Keratinocyte (primary cell): ENCODE measurements at regions not wholly inside any gene's neighbourhood (a gene's known extent, or its start where the extent isn't known, plus 50 kb on each side); places are given as distances from the start of the nearest gene placed in this dataset.

Experiments used
- DNase-seq: peaks from one replicate; pipeline ENCODE4 v3.0.0-alpha.2; 2011; ENCODE audit warnings: low read depth, missing footprints, low spot score
- FAIRE-seq: peaks from 2 replicates; lab custom pipeline; 2011; peaks lifted over from hg19 to GRCh38; lab: Jason Lieb, UNC
- H2AFZ ChIP-seq: 2 replicates; pipeline ENCODE4 v1.6.0; 2012; ENCODE audit warnings: low read length, control low read depth, inconsistent platforms; ENCODE audit not compliant: control insufficient read depth
- H3K27ac ChIP-seq: 2 replicates; pipeline ENCODE4 v1.5.1; 2011; ENCODE audit warnings: low read length; ENCODE audit not compliant: control insufficient read depth, insufficient read depth
- H3K27me3 ChIP-seq: 3 replicates; pipeline ENCODE4 v1.6.0; 2011; ENCODE audit warnings: low read length; ENCODE audit not compliant: control insufficient read depth, insufficient read depth; ENCODE audit errors: extremely low read depth
- H3K36me3 ChIP-seq, 2 experiments: 2 replicates in 1 of 2; 3 replicates in 1 of 2; pipeline ENCODE4 v1.5.1; 2011; ENCODE audit warnings: low read length in 2 of 2, mild to moderate bottlenecking in 1 of 2; ENCODE audit not compliant: control insufficient read depth in 2 of 2, insufficient read depth in 2 of 2; ENCODE audit errors: extremely low read depth in 1 of 2
- H3K4me1 ChIP-seq: 3 replicates; pipeline ENCODE4 v1.5.1; 2011; ENCODE audit warnings: low read length; ENCODE audit not compliant: control insufficient read depth, insufficient read depth; ENCODE audit errors: extremely low read depth
- H3K4me2 ChIP-seq: 3 replicates; pipeline ENCODE4 v1.6.0; 2011; ENCODE audit warnings: low read depth, low read length; ENCODE audit not compliant: control insufficient read depth, insufficient read depth; ENCODE audit errors: extremely low read depth
- H3K4me3 ChIP-seq, 3 experiments: fragments of 200-600 bp in 1 of 3; sonication (generic) in 1 of 3; 2 replicates in 2 of 3; 3 replicates in 1 of 3; pipeline ENCODE4 v1.5.1; 2011 to 2016; ENCODE audit warnings: low read length in 3 of 3, mild to moderate bottlenecking in 3 of 3, control low read depth in 2 of 3, inconsistent platforms in 1 of 3, low read depth in 1 of 3, mixed read lengths in 1 of 3, mixed run types in 1 of 3, moderate library complexity in 1 of 3; ENCODE audit not compliant: control insufficient read depth in 2 of 3, insufficient read depth in 2 of 3; ENCODE audit errors: extremely low read depth in 1 of 3
- H3K79me2 ChIP-seq: 2 replicates; pipeline ENCODE4 v1.6.0; 2012; ENCODE audit warnings: low read length; ENCODE audit not compliant: control insufficient read depth, insufficient read depth
- H3K9ac ChIP-seq: 3 replicates; pipeline ENCODE4 v1.6.0; 2011; ENCODE audit warnings: low read length; ENCODE audit not compliant: control insufficient read depth, insufficient read depth; ENCODE audit errors: extremely low read depth
- H3K9me1 ChIP-seq: 3 replicates; pipeline ENCODE4 v1.6.0; 2011; ENCODE audit warnings: low read length; ENCODE audit not compliant: control insufficient read depth, insufficient read depth; ENCODE audit errors: extremely low read depth
- H3K9me3 ChIP-seq: 2 replicates; pipeline ENCODE4 v1.5.1; 2012; ENCODE audit warnings: low read depth, low read length; ENCODE audit not compliant: control insufficient read depth
- H4K20me1 ChIP-seq: 3 replicates; pipeline ENCODE4 v1.6.0; 2011; ENCODE audit warnings: low read length; ENCODE audit not compliant: control insufficient read depth, insufficient read depth; ENCODE audit errors: extremely low read depth
- CTCF ChIP-seq, 3 experiments: IDR thresholded peaks in 1 of 3; conservative IDR thresholded peaks in 1 of 3; optimal IDR thresholded peaks in 1 of 3; 2 replicates in 2 of 3; 3 replicates in 1 of 3; pipeline versions ENCODE3 to v1.5.1; 2011; ENCODE audit warnings: low read length in 3 of 3, mild to moderate bottlenecking in 3 of 3, moderate library complexity in 2 of 3, control low read depth in 1 of 3, inconsistent platforms in 1 of 3; ENCODE audit not compliant: insufficient read depth in 2 of 3; ENCODE audit errors: extremely low read depth in 1 of 3
- EZH2 ChIP-seq: IDR thresholded peaks from one replicate; pipeline ENCODE4 v1.6.1; 2012; ENCODE audit warnings: inconsistent platforms, mild to moderate bottlenecking, low read length, moderate library complexity
- dilution Hi-C: fragments of 300-500 bp; cut with MboI; formaldehyde crosslinking; loops from one replicate; pipeline ENCODE4 v1.7.0; 2020; ENCODE audit warnings: low sequenced_read_pairs; ENCODE audit not compliant: extremely low pct_ligation_motif_present

- H3K4me2 ChIP-seq, result no peak overlapping the region
- H3K4me1 ChIP-seq, result no peaks in the 10 kb centered on the region
- H3K9me3 ChIP-seq, result no peaks in the 10 kb centered on the region
- H3K27me3 ChIP-seq, result no peaks in the 10 kb centered on the region
- no peak for DNase-seq
- H4K20me1 ChIP-seq, result no peaks in the 10 kb centered on the region
- no peaks in the 10 kb centered on the region for H3K79me2 ChIP-seq
- peak; percentile 39 for FAIRE-seq
- no peak overlapping the region for H3K9ac ChIP-seq
- TF ChIP-seq CTCF (optimal IDR thresholded peaks at IDR 0.05 in 1 of 3, IDR thresholded peaks at IDR 0.05 in 1 of 3, conservative IDR thresholded peaks at IDR 0.05 in 1 of 3; ENCODE audit: extremely low read depth in 1 of 3, insufficient read depth in 2 of 3, low read length in 3 of 3) (no peak), EZH2 (no peak)
- H3K9me1 ChIP-seq, result no peaks in the 10 kb centered on the region
- no peak overlapping the region for H2AFZ ChIP-seq
- H3K27ac ChIP-seq, result no peak overlapping the region
- dilution Hi-C loops, result no loop called here
- no peak overlapping the region for H3K4me3 ChIP-seq
- H3K36me3 ChIP-seq, result no peaks in the 10 kb centered on the region
These were observed 1056.4 kb downstream of the NTRK3 start for GRCh38 chr15:87200149-87200548.

GRCh38 chr15:87197981-87198380 is 1058.6 kb downstream of the NTRK3 start:
- Histone ChIP-seq H3K9ac (no peak overlapping the region), H3K27ac (no peak overlapping the region), H3K27me3 (no peaks in the 10 kb centered on the region), H4K20me1 (no peaks in the 10 kb centered on the region), H3K9me3 (no peaks in the 10 kb centered on the region), H2AFZ (no peak overlapping the region), H3K4me1 (no peaks in the 10 kb centered on the region), H3K4me3 (no peak overlapping the region), H3K36me3 (no peaks in the 10 kb centered on the region), H3K9me1 (no peaks in the 10 kb centered on the region), H3K79me2 (no peaks in the 10 kb centered on the region), H3K4me2 (no peak overlapping the region)
- no peak for FAIRE-seq
- DNase-seq, result no peak
- TF ChIP-seq EZH2, result no peak
- dilution Hi-C loops, result no loop called here

GRCh38 chr15:87196498-87196897 is 1060.0 kb downstream of the NTRK3 start:
- no peaks in the 10 kb centered on the region for H3K36me3 ChIP-seq
- TF ChIP-seq EZH2 (no peak), CTCF (optimal IDR thresholded peaks at IDR 0.05 in 1 of 3, IDR thresholded peaks at IDR 0.05 in 1 of 3, conservative IDR thresholded peaks at IDR 0.05 in 1 of 3; ENCODE audit: extremely low read depth in 1 of 3, insufficient read depth in 2 of 3, low read length in 3 of 3) (no peak)
- no peaks in the 10 kb centered on the region for H3K4me1 ChIP-seq
- no peaks in the 10 kb centered on the region for H4K20me1 ChIP-seq
- H3K4me2 ChIP-seq, result no peak overlapping the region
- dilution Hi-C loops, result no loop called here
- H3K9ac ChIP-seq, result no peak overlapping the region
- no peak overlapping the region for H2AFZ ChIP-seq
- no peaks in the 10 kb centered on the region for H3K9me1 ChIP-seq
- no peaks in the 10 kb centered on the region for H3K79me2 ChIP-seq
- FAIRE-seq, result no peak
- no peak overlapping the region for H3K4me3 ChIP-seq
- DNase-seq, result no peak
- H3K27me3 ChIP-seq, result no peaks in the 10 kb centered on the region
- no peak overlapping the region for H3K27ac ChIP-seq
- no peaks in the 10 kb centered on the region for H3K9me3 ChIP-seq
